ENCODE measurements at regions not wholly inside any gene's neighbourhood (a gene's known extent, or its start where the extent isn't known, plus 50 kb on each side); places are given as distances from the start of the nearest gene placed in this dataset.

- Histone ChIP-seq H3K79me2 (ENCODE audit: insufficient read depth, low read length) (no peaks in the 10 kb centered on the region), H3K36me3 (ENCODE audit: insufficient read depth, low read length) (no peaks in the 10 kb centered on the region), H2AFZ (ENCODE audit: low read depth, low read length) (no peak overlapping the region), H3K4me3 (ENCODE audit: low read depth in 1 of 2, low read length in 2 of 2) (no peak overlapping the region), H3K9ac (ENCODE audit: low read depth, low read length) (peak overlapping the region; percentile 8), H3K27me3 (ENCODE audit: insufficient read depth, low read length, poor library complexity) (no peaks in the 10 kb centered on the region), H3K4me2 (ENCODE audit: insufficient read depth, low read length) (peak overlapping the region; percentile 46), H3K9me3 (ENCODE audit: insufficient read depth, low read length, severe bottlenecking) (no peaks in the 10 kb centered on the region), H3K27ac (ENCODE audit: low read length) (peak overlapping the region; percentile 66), H3K4me1 (ENCODE audit: insufficient read depth, low read length) (peaks cover 35% of the 10 kb centered on the region), H4K20me1 (ENCODE audit: insufficient read depth, low read length) (no peaks in the 10 kb centered on the region)
- TF ChIP-seq EZH2 (IDR thresholded peaks at IDR 0.05; ENCODE audit: borderline replicate concordance, low read depth, low read length, severe bottlenecking) = no peak
- TF ChIP-seq CTCF (IDR thresholded peaks at IDR 0.05; ENCODE audit: borderline replicate concordance, extremely low read depth, low read length, poor library complexity, severe bottlenecking) = no peak
- ATAC-seq (ENCODE audit: insufficient read depth, low read depth) = peak; percentile 64
- DNase-seq = peak; percentile 71
These were observed 112.0 kb upstream of the TBL1X start for GRCh38 chrX:9352694-9353411.

- no peak for DNase-seq
- H2AFZ ChIP-seq (ENCODE audit: low read depth, low read length) = no peak overlapping the region
- H3K4me2 ChIP-seq (ENCODE audit: insufficient read depth, low read length) = no peak overlapping the region
- no peak overlapping the region for H3K9ac ChIP-seq (ENCODE audit: low read depth, low read length)
- H3K4me3 ChIP-seq (ENCODE audit: low read depth in 1 of 2, low read length in 2 of 2) = no peak overlapping the region
- TF ChIP-seq EZH2 (IDR thresholded peaks at IDR 0.05; ENCODE audit: borderline replicate concordance, low read depth, low read length, severe bottlenecking) (no peak), CTCF (IDR thresholded peaks at IDR 0.05; ENCODE audit: borderline replicate concordance, extremely low read depth, low read length, poor library complexity, severe bottlenecking) (no peak)
- ATAC-seq (ENCODE audit: insufficient read depth, low read depth) = no peak
- H4K20me1 ChIP-seq (ENCODE audit: insufficient read depth, low read length) = no peaks in the 10 kb centered on the region
- H3K9me3 ChIP-seq (ENCODE audit: insufficient read depth, low read length, severe bottlenecking) = no peaks in the 10 kb centered on the region
- H3K79me2 ChIP-seq (ENCODE audit: insufficient read depth, low read length) = no peaks in the 10 kb centered on the region
- peaks cover 35% of the 10 kb centered on the region for H3K4me1 ChIP-seq (ENCODE audit: insufficient read depth, low read length)
- no peaks in the 10 kb centered on the region for H3K27me3 ChIP-seq (ENCODE audit: insufficient read depth, low read length, poor library complexity)
- H3K27ac ChIP-seq (ENCODE audit: low read length) = no peak overlapping the region
- no peaks in the 10 kb centered on the region for H3K36me3 ChIP-seq (ENCODE audit: insufficient read depth, low read length)
These were observed 109.9 kb upstream of the TBL1X start for GRCh38 chrX:9354918-9355317.

GRCh38 chrX:9355739-9356138 lies 109.1 kb upstream of the TBL1X start:
- Histone ChIP-seq H3K9ac (ENCODE audit: low read depth, low read length) (no peak overlapping the region), H3K4me3 (ENCODE audit: low read depth in 1 of 2, low read length in 2 of 2) (no peak overlapping the region), H3K79me2 (ENCODE audit: insufficient read depth, low read length) (no peaks in the 10 kb centered on the region), H4K20me1 (ENCODE audit: insufficient read depth, low read length) (no peaks in the 10 kb centered on the region), H2AFZ (ENCODE audit: low read depth, low read length) (no peak overlapping the region), H3K36me3 (ENCODE audit: insufficient read depth, low read length) (no peaks in the 10 kb centered on the region), H3K27ac (ENCODE audit: low read length) (no peak overlapping the region), H3K9me3 (ENCODE audit: insufficient read depth, low read length, severe bottlenecking) (no peaks in the 10 kb centered on the region), H3K4me1 (ENCODE audit: insufficient read depth, low read length) (peaks cover 34% of the 10 kb centered on the region), H3K4me2 (ENCODE audit: insufficient read depth, low read length) (no peak overlapping the region), H3K27me3 (ENCODE audit: insufficient read depth, low read length, poor library complexity) (no peaks in the 10 kb centered on the region)
- TF ChIP-seq CTCF (IDR thresholded peaks at IDR 0.05; ENCODE audit: borderline replicate concordance, extremely low read depth, low read length, poor library complexity, severe bottlenecking) = no peak
- no peak for TF ChIP-seq EZH2 (IDR thresholded peaks at IDR 0.05; ENCODE audit: borderline replicate concordance, low read depth, low read length, severe bottlenecking)
- DNase-seq = no peak
- no peak for ATAC-seq (ENCODE audit: insufficient read depth, low read depth)
